Heart left ventricle (tissue), 13 donors: ENCODE measurements at regions not wholly inside any gene's neighbourhood (a gene's known extent, or its start where the extent isn't known, plus 50 kb on each side); places are given as distances from the start of the nearest gene placed in this dataset.

Experiments
- CTCF ChIP-seq, 12 donors: fragments of 200-600 bp; sonication (generic) in 4 of 12; IDR thresholded peaks; one replicate each; pipeline versions ENCODE4 v1.5.0 to v1.8.0; 2018 to 2022; ENCODE audit warnings: antibody characterized with exemption in 12 of 12, mild to moderate bottlenecking in 5 of 12
- POLR2A ChIP-seq, 2 donors: fragments of 450-650 bp; IDR thresholded peaks; one replicate each; pipeline ENCODE4 v1.6.1; 2017; ENCODE audit warnings: antibody characterized with exemption in 2 of 2, mild to moderate bottlenecking in 2 of 2, moderate library complexity in 2 of 2
- donor health status: ischemic (EF 13 %, LVEDD 7.1; RV severe dilation, severe dysfunction).
- donor health status: DM: no; HTN: yes; CAD: no.
- donor health status: DM: no; HTN: no; CAD: no.
- donor health status: ischemic (EF 25% LVEDD 6.9; RV normal size, moderate dysfunction).
- donor health status: ischemic (EF 25% LVEDD 5.7; RV mildly dilated, moderate dysfunction).
- donor health status: ischemic (EF 35%, LVEDD 5.7; RV mildly dilated, moderate dysfunction).
- donor health status: nonischemic (EF 11% LVEDD 7.7; RV severe dilation, severe dysfunction).
- donor health status: DM: yes; HTN: yes; CAD: no.
- donor health status: PGD.
- donor health status: ischemic (EF 29% LVEDD 5.4; RV normal size, mild dysfunction).
- donor health status: nonischemic (EF 23%, LVEDD 6.1; RV moderate dilation, normal function).

- TF ChIP-seq CTCF (IDR thresholded peaks at IDR 0.05) (no peak), POLR2A (IDR thresholded peaks at IDR 0.05) (no peak)
Observed at GRCh38 chr7:113232885-113233284, 114.5 kb upstream of the SMIM30 start.
